SK-MEL-5 (cell line): ENCODE measurements at regions not wholly inside any gene's neighbourhood (a gene's known extent, or its start where the extent isn't known, plus 50 kb on each side); places are given as distances from the start of the nearest gene placed in this dataset.
A peak's percentile ranks its signal among the peaks of the same experiment; 100 is the strongest.

Experiments used
- DNase-seq: peaks from one replicate; pipeline ENCODE4 v3.0.0-alpha.2; 2016; ENCODE audit warnings: low read depth, low spot score
- in situ Hi-C: cut with HindIII; loops from 2 replicates; pipeline ENCODE4 v1.10.0; 2016; ENCODE audit warnings: low sequenced_read_pairs, high pct_unique_total_duplicates, low pct_unique_long_range_greater_than_20kb

DNA sequence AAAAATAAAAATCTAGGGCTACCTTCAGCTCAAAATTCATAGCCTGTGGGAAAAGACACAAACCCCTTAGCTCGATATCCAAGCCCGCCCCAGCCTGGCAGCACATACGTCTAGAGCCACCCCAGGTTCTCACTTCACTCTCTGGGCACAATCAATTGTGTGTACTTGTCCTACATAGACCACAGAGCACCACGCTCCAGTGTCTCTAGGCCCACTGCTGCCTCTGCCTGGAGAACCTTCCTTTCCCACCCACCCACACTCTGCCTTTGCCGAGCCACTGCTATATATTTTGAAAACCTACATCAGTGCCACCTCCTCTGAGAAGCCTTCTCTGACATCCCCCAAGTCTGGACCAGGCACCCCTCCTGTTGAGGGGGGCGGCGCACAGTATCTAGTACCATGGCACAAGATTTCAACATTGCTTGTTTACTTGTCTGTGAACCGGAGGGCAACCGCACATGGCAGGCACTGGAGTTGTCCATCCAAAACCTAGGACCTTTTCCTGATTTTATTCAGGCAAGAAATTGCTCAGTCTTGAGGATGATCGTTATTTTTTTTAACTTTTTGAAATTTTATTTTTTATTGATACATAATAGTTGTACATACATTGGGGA, 141.5 kb downstream of the UNC5CL start:
- no peak for DNase-seq
- in situ Hi-C loops, result no loop called here

DNA sequence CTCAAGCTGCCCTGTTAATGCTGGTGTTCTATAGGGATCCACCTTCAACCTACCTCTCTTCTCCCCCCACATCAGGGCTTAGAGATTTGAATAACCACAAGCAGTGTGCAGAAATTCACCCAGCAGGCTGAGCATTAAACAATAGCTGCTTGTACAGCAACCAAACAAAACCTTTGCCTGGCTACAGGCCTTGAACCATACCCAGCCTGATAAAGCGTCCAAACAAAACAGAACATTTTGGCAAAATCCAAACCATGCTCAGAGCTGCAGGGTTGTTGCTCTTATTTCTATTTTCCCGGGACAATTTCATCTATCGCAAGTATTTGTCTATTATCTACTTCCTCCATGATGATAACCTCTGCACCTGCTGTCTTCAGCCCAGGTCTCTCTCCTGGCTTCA, 142.3 kb downstream of the UNC5CL start:
- in situ Hi-C loops, result no loop called here

DNA sequence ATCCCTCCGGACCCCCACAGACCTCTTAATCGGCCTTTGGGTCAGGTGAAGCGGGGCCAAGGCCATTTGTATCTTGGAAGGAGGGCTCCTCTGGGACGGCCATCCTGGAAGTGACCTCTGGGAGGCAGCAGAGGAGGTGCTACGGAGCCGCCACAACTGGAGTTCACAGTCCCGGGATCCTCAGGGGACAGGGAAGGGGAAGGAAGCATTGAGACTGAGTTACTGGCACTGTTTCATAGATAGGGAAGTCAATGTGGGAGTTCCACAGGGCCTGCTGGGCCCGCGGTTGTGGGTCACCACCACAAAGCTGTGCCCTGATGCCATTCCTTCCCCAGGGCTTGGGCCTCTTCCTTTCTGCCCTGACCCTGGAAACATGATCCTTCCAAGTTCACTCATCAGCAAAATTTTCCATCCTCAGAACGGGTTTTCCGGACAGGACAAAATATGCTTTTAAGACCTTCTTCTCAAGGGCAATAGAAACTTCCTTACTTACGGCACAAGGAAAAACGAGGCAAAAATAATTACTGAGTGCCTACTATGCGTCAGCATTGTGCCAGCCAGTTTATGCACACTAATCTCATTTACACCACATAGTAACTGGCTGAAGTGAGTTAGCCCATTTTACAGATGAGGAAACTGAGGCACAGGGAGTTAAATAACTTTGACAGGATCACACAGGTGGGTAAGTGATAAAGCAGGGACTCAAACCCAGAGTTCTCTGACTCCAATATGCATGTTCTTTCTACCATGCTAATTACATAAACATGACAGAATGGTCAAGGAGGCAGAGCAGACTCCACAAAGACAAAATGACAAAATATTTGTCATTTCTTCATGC, 143.8 kb downstream of the UNC5CL start:
- peak; percentile 65 for DNase-seq
- in situ Hi-C loops, result no loop called here

More for the DNA sequence above, 142.3 kb downstream of the UNC5CL start:
- DNase-seq, result no peak

DNA sequence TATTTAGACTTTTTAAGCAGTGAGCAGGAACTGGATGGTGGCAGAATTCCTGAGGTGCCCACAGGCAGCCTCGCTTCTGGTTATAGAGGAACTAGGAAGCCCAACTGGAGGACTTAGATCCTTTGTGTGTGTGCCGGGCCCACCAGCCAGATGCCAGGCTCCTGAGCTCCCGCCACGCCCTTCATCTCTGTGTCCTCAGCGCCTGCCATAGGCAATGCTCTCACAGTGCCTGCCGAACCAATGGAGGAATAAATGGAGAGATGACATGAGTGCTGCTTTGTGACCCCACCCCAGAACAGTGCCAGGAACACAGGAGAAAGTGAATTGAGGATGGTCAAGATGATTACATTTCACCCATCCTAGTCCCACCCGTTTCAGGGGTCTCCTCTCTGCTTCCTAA, 146.0 kb downstream of the UNC5CL start:
- in situ Hi-C loops, result no loop called here
- no peak for DNase-seq

DNA sequence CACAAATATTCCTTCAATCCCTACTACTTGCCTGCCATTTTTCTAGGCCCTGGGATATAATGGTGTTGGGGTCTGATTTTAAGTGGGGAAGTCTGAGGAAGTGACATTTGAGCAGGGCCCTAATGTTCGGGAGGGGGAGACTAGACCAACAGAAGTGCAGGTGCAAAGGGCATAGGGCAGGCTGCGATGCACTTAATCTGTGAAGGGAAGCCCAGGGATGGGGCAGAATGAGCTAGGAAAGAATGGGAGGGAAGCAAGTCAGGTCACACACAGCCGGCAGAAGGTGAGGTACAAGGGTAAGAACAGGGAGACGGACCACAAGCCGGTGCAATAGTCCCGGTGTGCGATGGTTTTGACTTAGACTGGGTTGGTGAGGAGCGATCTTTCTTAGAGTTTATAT, 146.8 kb downstream of the UNC5CL start:
- no peak for DNase-seq
- in situ Hi-C loops, result no loop called here

DNA sequence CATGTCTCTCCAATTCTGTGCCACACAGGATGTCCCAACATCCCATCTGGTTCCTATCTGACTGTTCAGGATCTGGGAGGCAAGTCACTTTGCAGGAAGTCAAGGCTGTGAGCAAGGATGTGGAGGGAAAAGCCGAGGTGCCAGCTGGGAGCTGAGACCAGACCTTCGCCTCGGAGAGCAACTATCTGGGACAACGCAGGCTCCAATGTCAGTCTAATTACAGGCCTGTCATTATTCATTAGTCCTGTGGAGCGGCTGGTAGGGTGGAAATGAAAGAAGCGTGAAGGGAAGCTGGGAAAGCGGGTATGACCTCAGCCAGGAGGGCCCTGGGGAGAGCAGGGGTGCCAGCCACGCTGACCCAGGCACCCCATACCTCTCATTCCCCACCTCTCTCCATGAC, 147.3 kb downstream of the UNC5CL start:
- in situ Hi-C loops, result no loop called here
- DNase-seq, result no peak

DNA sequence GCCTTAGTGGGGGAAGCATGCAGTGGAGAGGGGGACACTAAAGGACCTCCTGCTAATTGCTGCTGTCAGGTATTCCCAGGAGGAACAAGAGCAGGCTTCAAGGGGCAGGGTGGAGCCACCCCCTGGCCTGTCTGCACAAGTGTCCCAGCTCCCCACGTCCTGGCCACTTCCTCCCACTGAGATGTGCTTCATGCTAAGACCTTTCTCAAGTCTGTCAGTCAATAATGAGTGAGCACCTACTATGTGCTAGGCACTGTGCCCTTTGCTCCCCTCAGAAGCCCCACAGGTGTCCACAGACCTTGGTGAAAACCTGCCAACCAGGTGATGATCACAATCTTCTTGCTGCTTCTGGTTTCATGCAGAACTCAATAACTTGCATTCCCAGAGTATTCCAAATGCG, 147.9 kb downstream of the UNC5CL start:
- in situ Hi-C loops, result no loop called here
- DNase-seq, result no peak

DNA sequence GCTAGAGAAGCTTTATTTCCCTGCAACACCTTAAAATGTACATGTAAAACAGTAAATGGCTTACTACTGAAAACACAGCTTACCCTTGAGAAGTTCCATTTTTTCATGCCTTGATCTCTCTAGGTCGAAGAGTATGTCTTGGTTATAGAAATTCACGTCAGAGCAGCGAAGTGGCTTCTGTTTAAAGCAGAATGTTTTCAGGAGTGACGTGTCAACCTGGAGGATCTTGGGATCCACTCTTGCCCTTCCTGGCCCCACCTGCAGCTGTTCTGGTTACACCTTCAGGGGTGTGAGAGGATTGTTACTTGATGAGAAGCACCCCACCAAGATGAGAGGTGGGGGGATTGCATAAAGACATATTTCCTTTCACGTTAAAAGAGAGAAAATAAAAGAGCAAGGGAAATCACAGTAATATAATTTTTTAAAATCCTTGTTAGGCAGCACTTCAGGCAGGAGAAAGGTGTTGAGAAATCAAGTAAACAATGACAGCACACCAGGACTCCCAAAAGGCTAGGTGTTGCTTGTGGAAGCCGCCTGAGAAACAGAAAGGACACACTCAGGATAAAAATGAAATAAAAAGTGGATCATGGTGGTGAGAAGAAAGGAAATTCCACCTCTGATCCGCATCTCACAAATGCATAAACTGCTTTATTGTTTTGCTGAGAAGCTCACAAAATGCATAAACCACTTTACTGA, 149.7 kb downstream of the UNC5CL start:
- no peak for DNase-seq
- in situ Hi-C loops, result no loop called here

DNA sequence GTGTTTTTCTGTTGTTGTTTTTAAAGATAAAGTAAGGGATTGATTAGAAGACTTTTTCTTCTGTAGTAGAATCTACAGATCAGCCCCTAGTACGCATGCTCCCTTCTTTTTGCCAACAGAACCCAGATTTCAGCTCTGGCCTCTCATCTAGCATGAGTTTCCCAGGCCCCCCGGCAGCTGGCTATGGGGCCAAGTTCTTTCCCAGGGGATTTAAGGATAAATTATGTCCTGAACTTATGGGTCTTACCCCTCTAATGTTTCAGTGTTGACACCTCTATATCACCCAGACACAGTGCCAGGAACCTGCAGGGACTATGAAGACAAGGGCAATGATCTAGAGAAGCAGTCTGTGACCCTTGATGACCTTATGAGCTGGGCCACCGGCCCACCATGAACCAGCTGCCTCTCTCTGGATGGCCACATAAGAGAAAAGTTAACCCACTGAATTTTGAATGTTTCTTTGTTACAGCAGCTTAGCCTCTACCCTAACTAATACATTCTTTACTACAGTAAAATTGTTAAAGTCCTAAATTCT, 150.5 kb downstream of the UNC5CL start:
- in situ Hi-C loops, result no loop called here
- no peak for DNase-seq

DNA sequence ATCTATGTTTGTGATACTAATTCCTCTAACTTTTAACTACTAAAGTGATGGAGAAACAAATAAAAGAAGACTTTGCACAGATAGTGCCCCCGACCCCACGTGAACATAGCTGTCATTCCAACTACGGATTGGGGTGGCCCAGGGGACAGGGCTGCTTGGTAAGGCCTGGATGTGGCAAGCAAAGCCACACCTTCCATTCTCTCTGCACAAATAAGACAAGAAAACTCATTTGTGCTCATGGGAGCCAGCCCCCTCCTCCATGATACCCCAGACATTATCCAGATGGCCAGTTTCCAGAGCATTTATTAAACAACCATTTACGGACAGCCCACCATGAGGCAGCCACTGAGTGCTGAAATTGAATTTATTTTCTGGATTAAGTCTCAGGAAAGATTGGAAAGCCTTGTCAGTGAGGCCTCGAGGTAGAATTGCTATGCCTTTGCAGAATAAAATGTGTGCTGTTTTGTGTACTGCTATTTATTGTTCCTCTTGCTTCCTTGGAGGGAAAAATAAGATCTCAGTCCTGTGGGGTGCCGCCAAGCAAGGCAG, 151.2 kb downstream of the UNC5CL start:
- in situ Hi-C loops, result no loop called here
- no peak for DNase-seq

DNA sequence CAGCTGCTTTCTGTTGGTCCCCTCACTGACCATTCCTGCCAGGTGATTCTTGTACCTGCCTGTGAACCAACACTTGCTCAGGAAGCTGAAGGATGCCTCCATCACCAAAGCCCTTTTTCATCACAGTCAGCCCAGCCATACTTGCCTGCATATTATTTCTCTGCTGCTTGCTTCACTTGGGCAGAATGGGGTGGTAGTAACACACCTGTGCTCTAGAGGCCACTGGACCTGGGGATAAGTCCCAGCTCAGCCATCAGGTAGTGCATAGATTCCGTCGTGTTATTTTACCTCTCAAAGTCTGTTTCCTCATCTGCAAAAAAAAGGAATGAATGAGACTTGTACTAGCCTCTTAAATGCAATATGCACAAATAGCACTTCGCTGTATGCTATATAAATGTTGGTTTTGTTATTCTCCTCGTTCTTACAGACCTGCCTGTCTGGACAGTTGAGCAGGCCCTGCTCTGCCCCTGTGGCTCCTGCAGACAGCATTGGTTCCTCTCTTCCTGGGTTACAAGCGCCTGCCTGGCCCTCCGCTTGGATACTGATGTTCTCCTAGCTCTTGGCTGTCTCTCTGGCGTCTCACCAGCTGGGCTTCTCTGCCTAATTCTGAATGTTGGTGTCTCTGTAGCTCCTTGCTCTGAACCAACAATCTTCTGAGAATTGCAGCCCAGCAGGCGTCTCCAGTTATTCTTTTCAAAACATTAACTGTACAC, 151.8 kb downstream of the UNC5CL start:
- in situ Hi-C loops, result no loop called here
- DNase-seq, result no peak

DNA sequence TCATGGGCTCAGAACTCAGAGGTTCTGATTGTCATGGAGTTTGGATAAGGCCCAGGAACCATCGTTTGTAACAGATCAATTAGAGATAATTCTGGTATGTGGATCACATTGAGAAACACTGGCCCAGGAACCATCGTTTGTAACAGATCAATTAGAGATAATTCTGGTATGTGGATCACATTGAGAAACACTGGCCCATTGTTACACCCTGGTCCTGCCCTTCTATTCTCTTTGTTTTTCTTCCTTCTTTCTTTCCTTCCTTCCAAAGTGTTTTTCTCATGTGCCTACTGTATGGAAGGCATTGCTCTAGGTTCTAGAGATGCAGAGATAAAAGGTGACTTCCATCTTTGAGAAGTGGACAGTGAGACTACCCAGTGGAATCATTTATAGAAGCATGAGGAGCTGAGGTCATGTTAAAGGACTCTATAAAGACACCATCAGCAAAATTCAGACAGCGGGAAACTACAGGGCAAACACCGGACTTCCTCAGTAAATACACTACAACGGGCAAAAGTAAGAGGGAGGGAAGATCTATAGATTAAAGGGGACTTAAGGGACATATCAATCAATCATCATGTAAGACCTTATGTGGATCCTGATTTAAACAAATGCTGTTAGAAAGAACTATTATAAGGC, 153.8 kb downstream of the UNC5CL start:
- no peak for DNase-seq
- in situ Hi-C loops, result no loop called here

DNA sequence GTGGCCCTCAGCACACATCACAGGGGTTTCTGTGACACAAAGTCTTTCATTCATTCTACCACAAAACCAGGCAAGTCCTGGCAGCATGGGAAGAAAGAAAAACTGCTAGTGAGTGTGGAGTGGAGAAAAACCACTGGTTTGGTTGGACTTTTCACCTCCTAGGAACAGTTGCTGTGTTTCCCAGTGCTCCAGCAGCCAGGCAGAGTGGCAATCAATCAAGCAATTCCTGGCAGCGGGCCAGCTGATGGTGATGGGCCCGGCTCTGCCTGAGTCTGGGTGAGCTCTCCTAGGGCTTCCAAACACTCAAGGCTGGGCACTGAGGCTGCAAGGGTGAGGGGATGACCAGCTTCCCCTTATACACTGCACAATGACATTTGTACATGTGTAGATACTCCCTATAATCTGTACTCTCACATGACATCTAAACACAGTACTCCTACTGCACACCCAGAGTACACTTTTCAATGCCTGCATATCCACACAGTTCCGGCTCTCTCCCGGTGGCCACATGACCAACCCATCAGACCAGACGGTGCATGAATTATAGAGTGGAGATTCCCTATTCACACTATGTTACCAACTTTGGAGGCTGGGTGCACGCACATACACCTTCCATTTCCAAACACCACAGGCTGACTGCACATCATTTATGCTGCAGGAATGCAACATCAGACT, 156.6 kb downstream of the UNC5CL start:
- DNase-seq, result no peak
- in situ Hi-C loops, result no loop called here

DNA sequence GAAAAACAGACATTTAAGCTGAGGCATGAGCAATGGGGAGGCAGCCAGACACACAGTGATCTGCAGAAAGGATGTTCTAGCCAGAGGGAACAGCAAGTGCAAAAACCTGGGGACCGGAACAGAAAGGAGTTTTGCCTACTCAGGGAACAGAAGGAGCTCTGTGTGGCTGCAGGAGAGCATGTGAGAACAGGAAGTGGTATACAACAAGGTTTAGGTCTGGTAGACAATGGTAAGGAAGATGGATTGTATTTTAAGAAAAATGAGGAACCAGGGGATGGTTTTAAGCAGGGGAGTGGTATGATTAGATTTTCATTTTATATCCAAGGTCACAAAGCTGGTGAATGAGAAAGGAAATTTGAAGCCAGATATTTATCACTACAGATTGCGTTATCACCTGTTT, 157.5 kb downstream of the UNC5CL start:
- DNase-seq, result no peak
- in situ Hi-C loops, result no loop called here

DNA sequence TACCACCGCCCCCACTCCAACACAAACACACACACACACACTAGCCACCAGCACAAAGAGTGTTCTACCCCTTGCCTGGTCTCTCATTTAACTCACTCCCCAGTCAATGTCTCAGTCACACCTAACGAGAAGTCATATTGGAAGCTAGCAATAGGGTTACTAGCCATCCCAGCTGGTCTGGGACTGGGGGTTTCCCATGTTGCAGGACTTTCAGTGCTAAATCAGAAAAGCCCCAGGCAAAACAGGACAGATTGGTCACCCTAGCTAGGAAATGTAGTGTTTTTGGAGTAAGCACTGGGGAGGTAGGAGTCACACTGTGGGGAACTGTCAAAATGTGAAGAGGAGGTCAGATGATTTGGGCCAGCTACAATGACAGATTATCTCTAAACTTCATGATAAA, 158.1 kb downstream of the UNC5CL start:
- no peak for DNase-seq
- in situ Hi-C loops, result no loop called here

DNA sequence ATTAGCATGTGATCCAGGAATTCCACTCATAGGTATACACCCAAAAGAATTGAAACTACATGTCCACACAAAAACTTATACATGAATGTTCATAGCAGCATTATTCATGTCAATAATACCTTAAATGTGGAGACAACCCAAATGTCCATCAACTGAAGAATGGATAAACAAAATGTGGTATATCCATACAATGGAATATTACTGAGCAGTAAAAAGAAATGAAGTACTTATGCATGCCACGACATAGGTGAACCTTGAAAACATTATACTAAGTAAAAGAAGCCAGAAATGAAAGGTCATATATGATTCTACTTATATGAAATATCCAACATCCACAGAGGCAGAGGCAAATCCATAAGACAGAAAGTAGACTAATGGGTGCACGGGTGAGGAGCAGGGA, 159.9 kb downstream of the UNC5CL start:
- no peak for DNase-seq

DNA sequence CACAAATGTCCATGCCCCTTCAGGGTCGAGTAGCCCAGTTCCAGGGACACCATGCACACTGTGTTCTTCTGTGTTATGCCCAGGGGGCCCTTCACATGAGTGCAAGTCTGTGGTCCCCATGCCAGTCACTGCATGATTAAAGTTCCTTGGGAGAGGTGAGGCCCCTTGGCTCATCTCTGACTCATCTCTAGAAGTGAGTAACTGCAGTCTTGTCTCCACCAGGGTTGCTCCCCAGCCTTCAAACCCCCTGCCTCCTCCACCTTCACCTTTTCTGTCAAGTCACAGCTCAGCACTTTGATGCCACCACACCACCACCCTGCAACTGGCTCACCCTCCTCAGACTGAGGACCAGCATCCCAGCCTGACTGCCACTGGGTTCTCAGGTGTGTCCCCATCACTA, 161.7 kb downstream of the UNC5CL start:
- DNase-seq, result no peak

More for the DNA sequence above, 159.9 kb downstream of the UNC5CL start:
- in situ Hi-C loops, result no loop called here

More for the DNA sequence above, 161.7 kb downstream of the UNC5CL start:
- in situ Hi-C loops, result no loop called here
